ENCODE measurements at regions not wholly inside any gene's neighbourhood (a gene's known extent, or its start where the extent isn't known, plus 50 kb on each side); places are given as distances from the start of the nearest gene placed in this dataset.

DNA sequence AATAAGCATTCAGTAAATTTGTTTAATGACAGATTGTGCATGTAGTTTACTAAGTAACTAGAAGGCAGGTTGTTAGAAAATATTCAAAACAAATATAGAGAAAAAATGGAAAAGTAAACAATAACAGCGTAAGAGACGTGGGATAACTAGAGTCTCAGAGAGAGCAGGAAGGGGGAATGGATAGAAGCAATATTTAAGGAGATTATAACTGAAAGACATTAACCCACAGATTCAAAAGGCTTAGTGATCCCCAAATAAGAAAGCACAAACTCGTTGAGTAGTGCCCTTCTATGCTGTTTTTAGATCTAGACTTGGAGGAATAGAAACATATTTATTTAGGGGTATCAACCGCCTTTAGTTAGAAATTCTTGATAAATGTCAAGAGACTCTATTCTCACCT is 169.7 kb upstream of the RGS6 start:
- TF ChIP-seq, protein P1, sequence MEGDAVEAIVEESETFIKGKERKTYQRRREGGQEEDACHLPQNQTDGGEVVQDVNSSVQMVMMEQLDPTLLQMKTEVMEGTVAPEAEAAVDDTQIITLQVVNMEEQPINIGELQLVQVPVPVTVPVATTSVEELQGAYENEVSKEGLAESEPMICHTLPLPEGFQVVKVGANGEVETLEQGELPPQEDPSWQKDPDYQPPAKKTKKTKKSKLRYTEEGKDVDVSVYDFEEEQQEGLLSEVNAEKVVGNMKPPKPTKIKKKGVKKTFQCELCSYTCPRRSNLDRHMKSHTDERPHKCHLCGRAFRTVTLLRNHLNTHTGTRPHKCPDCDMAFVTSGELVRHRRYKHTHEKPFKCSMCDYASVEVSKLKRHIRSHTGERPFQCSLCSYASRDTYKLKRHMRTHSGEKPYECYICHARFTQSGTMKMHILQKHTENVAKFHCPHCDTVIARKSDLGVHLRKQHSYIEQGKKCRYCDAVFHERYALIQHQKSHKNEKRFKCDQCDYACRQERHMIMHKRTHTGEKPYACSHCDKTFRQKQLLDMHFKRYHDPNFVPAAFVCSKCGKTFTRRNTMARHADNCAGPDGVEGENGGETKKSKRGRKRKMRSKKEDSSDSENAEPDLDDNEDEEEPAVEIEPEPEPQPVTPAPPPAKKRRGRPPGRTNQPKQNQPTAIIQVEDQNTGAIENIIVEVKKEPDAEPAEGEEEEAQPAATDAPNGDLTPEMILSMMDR (IDR thresholded peaks at IDR 0.05): no peak
- no peak for TF ChIP-seq POLR2AphosphoS5 (IDR thresholded peaks at IDR 0.05)

All from transverse colon (tissue), 4 donors.